PC-3 (cell line): ENCODE measurements at regions not wholly inside any gene's neighbourhood (a gene's known extent, or its start where the extent isn't known, plus 50 kb on each side); places are given as distances from the start of the nearest gene placed in this dataset.

Source experiments
- ATAC-seq: fragments of 200-7000 bp; cut with Tn5 transposase; 2 replicates; pipeline ENCODE4 v1.9.1; 2020; ENCODE audit warnings: mild to moderate bottlenecking, moderate library complexity
- BruUV-seq: library from RNA; stranded (reverse); fragments of 400-500 nt; replicated peaks from 2 replicates; lab custom pipeline; 2021; lab: Mats Ljungman, UMichigan
- CTCF ChIA-PET: fragments of 300-600 bp; sonication (Branson Sonifier 250); formaldehyde crosslinking; loops from one replicate; lab custom pipeline; 2022; ENCODE audit warnings: antibody characterized with exemption; lab: Charles Lee
- POLR2A ChIA-PET: fragments of 300-600 bp; sonication (Branson Sonifier 250); formaldehyde crosslinking; loops from one replicate; lab custom pipeline; 2022; ENCODE audit warnings: antibody characterized with exemption; ENCODE audit not compliant: unreplicated experiment; lab: Charles Lee
- DNase-seq: peaks from one replicate; pipeline ENCODE4 v3.0.0-alpha.2; 2015
- H2AFZ ChIP-seq: fragments of 300-600 bp; sonication (generic); 2 replicates; pipeline ENCODE4 v1.6.0; 2016; ENCODE audit warnings: antibody characterized with exemption, low read length
- H3F3A ChIP-seq: fragments of 300-600 bp; sonication (generic); one replicate; pipeline ENCODE4 v1.6.0; 2017; ENCODE audit warnings: antibody characterized with exemption, low read length, control low read depth, mild to moderate bottlenecking; ENCODE audit not compliant: unreplicated experiment
- H3K27ac ChIP-seq: fragments of 300-600 bp; sonication (generic); 2 replicates; pipeline ENCODE4 v1.5.1; 2016; ENCODE audit warnings: mild to moderate bottlenecking, low read length
- H3K27me3 ChIP-seq: fragments of 300-600 bp; sonication (generic); 2 replicates; pipeline ENCODE4 v1.6.1; 2016; ENCODE audit warnings: low read length, mixed read lengths
- H3K36me3 ChIP-seq: fragments of 300-600 bp; sonication (generic); 2 replicates; pipeline ENCODE4 v1.6.1; 2016; ENCODE audit warnings: low read depth, mixed run types, low read length, mixed read lengths
- H3K4me1 ChIP-seq: fragments of 300-600 bp; sonication (generic); 2 replicates; pipeline ENCODE4 v1.5.1; 2016; ENCODE audit warnings: low read length; ENCODE audit not compliant: insufficient read depth
- H3K4me2 ChIP-seq: fragments of 300-600 bp; sonication (generic); 2 replicates; pipeline ENCODE4 v1.6.0; 2016; ENCODE audit warnings: low read length
- H3K4me3 ChIP-seq: fragments of 300-600 bp; sonication (generic); 2 replicates; pipeline ENCODE4 v1.5.1; 2016; ENCODE audit warnings: mild to moderate bottlenecking, low read length, mixed read lengths
- H3K79me2 ChIP-seq: fragments of 300-600 bp; sonication (generic); 2 replicates; pipeline ENCODE4 v1.6.1; 2017; ENCODE audit warnings: low read length, mixed read lengths
- H3K9ac ChIP-seq: fragments of 300-600 bp; sonication (generic); 2 replicates; pipeline ENCODE4 v1.6.0; 2016; ENCODE audit warnings: mild to moderate bottlenecking, low read length
- H3K9me2 ChIP-seq: fragments of 300-600 bp; sonication (generic); replicated peaks from 2 replicates; pipeline ENCODE4 v1.6.1; 2016; ENCODE audit warnings: mixed run types, low read length, mixed read lengths
- H3K9me3 ChIP-seq: fragments of 300-600 bp; sonication (generic); 2 replicates; pipeline ENCODE4 v1.6.1; 2016; ENCODE audit warnings: low read length, mixed read lengths
- H4K20me1 ChIP-seq: fragments of 300-600 bp; sonication (generic); 2 replicates; pipeline ENCODE4 v1.6.1; 2016; ENCODE audit warnings: low read length, mixed read lengths
- EZH2 ChIP-seq: fragments of 300-600 bp; sonication (generic); IDR thresholded peaks from one replicate; pipeline ENCODE4 v1.6.1; 2017; ENCODE audit warnings: antibody characterized with exemption, mild to moderate bottlenecking, low read length; ENCODE audit not compliant: unreplicated experiment
- EZH2phosphoT487 ChIP-seq: fragments of 300-600 bp; sonication (generic); IDR thresholded peaks from 2 replicates; pipeline ENCODE4 v1.6.1; 2018; ENCODE audit warnings: mild to moderate bottlenecking, antibody characterized with exemption, low read length, borderline replicate concordance
- intact Hi-C: fragments of 100-400 bp; cut with micrococcal nuclease; formaldehyde crosslinking; loops from 2 replicates; pipeline ENCODE4 v1.9.0; 2023
- TF ChIP-seq, protein P1 (sequence below): fragments of 300-600 bp; sonication (generic); conservative IDR thresholded peaks from 2 replicates; pipeline ENCODE4 v1.5.1; 2017; ENCODE audit warnings: antibody characterized with exemption, low read depth, mild to moderate bottlenecking, low read length

DNA sequence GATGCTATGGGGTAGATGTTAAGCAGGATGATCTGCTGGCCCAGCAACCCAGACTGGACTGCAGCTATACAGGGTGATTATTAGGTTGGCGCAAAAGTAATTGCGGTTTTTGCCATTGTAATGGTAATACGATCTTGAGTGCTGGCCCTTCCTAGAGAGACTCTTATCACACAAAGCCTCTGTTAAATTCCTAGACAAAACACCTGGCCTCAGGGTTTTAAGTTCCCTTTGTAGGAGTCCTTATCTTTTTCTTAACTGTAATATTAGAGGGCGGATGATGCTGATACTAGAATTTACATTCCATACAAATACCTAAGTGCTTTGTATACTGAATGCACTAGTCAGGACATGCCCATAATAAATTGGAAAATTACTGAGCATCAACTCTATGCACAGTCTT, 222.2 kb downstream of the NDUFS4 start:
- H4K20me1 ChIP-seq: no peaks in the 10 kb centered on the region
- no peaks in the 10 kb centered on the region for H3K9me3 ChIP-seq
- no peak overlapping the region for H3K9ac ChIP-seq
- ATAC-seq (no peak), DNase-seq (no peak)
- H3K27me3 ChIP-seq: no peaks in the 10 kb centered on the region
- ChIA-PET CTCF (no interaction called here), POLR2A (no interaction called here)
- peaks cover 20% of the 10 kb centered on the region for H3K4me1 ChIP-seq
- H2AFZ ChIP-seq: no peak overlapping the region
- intact Hi-C loops: no loop called here
- H3K4me3 ChIP-seq: no peak overlapping the region
- TF ChIP-seq EZH2 (no peak), EZH2phosphoT487 (no peak)
- TF ChIP-seq, protein P1, sequence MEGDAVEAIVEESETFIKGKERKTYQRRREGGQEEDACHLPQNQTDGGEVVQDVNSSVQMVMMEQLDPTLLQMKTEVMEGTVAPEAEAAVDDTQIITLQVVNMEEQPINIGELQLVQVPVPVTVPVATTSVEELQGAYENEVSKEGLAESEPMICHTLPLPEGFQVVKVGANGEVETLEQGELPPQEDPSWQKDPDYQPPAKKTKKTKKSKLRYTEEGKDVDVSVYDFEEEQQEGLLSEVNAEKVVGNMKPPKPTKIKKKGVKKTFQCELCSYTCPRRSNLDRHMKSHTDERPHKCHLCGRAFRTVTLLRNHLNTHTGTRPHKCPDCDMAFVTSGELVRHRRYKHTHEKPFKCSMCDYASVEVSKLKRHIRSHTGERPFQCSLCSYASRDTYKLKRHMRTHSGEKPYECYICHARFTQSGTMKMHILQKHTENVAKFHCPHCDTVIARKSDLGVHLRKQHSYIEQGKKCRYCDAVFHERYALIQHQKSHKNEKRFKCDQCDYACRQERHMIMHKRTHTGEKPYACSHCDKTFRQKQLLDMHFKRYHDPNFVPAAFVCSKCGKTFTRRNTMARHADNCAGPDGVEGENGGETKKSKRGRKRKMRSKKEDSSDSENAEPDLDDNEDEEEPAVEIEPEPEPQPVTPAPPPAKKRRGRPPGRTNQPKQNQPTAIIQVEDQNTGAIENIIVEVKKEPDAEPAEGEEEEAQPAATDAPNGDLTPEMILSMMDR: no peak
- H3K4me2 ChIP-seq: no peak overlapping the region
- BruUV-seq: no TSS peak
- no peak overlapping the region for H3K27ac ChIP-seq
- no peaks in the 10 kb centered on the region for H3F3A ChIP-seq
- H3K9me2 ChIP-seq: no peaks in the 10 kb centered on the region
- no peaks in the 10 kb centered on the region for H3K79me2 ChIP-seq
- no peaks in the 10 kb centered on the region for H3K36me3 ChIP-seq

GRCh38 chr5:53783624-53784228, 223.3 kb downstream of the NDUFS4 start:
- intact Hi-C loops: no loop called here
- no peak overlapping the region for H3K4me3 ChIP-seq
- no peaks in the 10 kb centered on the region for H3K36me3 ChIP-seq
- H2AFZ ChIP-seq: no peak overlapping the region
- ChIA-PET CTCF (no interaction called here), POLR2A (no interaction called here)
- no peak for TF ChIP-seq EZH2phosphoT487
- TF ChIP-seq, protein P1: no peak
- TF ChIP-seq EZH2: no peak
- no peaks in the 10 kb centered on the region for H3F3A ChIP-seq
- no peak overlapping the region for H3K27ac ChIP-seq
- H3K4me1 ChIP-seq: peaks cover 11% of the 10 kb centered on the region
- H3K27me3 ChIP-seq: no peaks in the 10 kb centered on the region
- no peaks in the 10 kb centered on the region for H3K9me3 ChIP-seq
- no peak overlapping the region for H3K9ac ChIP-seq
- no peak for ATAC-seq
- H3K79me2 ChIP-seq: no peaks in the 10 kb centered on the region
- H4K20me1 ChIP-seq: no peaks in the 10 kb centered on the region
- H3K4me2 ChIP-seq: no peak overlapping the region
- BruUV-seq: no TSS peak
- H3K9me2 ChIP-seq: no peaks in the 10 kb centered on the region
- DNase-seq: no peak

DNA sequence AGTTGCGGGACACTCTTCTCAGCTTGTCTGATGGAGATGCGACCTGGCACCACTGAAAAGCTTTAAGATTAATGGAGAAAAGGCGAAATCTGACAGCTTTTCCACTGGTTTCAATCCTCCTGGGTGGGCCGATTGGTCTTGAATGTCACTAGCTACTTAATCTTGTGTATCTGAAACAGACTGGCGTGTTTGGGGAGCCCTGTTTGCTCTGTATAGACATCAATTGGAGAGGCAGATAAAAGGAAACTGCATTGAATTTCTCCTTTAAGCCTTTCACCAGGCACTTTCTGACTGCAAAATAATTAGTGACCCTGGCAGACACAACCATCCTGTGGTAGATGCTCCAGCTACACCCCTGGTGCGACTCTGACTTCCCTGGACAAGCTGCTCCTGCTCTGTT, 224.2 kb downstream of the NDUFS4 start:
- no peaks in the 10 kb centered on the region for H3K79me2 ChIP-seq
- ATAC-seq: no peak

More for the DNA sequence above, 224.2 kb downstream of the NDUFS4 start:
- intact Hi-C loops: no loop called here
- ChIA-PET CTCF (no interaction called here), POLR2A (interaction anchor here (0.6 kb wide), 1 partner anchor 224 kb away, joined by 10 read pairs; the partner anchor contains the start of gene NDUFS4)
- H3K36me3 ChIP-seq: no peaks in the 10 kb centered on the region
- H3K9me3 ChIP-seq: no peaks in the 10 kb centered on the region
- TF ChIP-seq, protein P1: no peak
- no peak for TF ChIP-seq EZH2phosphoT487
- no peak for TF ChIP-seq EZH2
- DNase-seq: no peak
- peaks cover 6% of the 10 kb centered on the region for H3K4me1 ChIP-seq
- no peak overlapping the region for H3K9ac ChIP-seq
- BruUV-seq: no TSS peak
- H3F3A ChIP-seq: no peaks in the 10 kb centered on the region
- no peaks in the 10 kb centered on the region for H4K20me1 ChIP-seq
- H3K4me3 ChIP-seq: no peak overlapping the region
- H3K27ac ChIP-seq: no peak overlapping the region
- H3K27me3 ChIP-seq: no peaks in the 10 kb centered on the region
- H3K9me2 ChIP-seq: no peaks in the 10 kb centered on the region
- no peak overlapping the region for H2AFZ ChIP-seq
- no peak overlapping the region for H3K4me2 ChIP-seq
